Loucy (cell line): ENCODE measurements at regions not wholly inside any gene's neighbourhood (a gene's known extent, or its start where the extent isn't known, plus 50 kb on each side); places are given as distances from the start of the nearest gene placed in this dataset.

ENCODE experiments used
- CTCF ChIP-seq: fragments of 200-600 bp; sonication (generic); conservative IDR thresholded peaks from 2 replicates; pipeline ENCODE4 v1.5.1; 2014; ENCODE audit warnings: mild to moderate bottlenecking, antibody characterized with exemption, low read length
- EZH2phosphoT487 ChIP-seq: fragments of 200-600 bp; IDR thresholded peaks from 2 replicates; pipeline ENCODE4 v1.6.1; 2018; ENCODE audit warnings: antibody characterized with exemption, mild to moderate bottlenecking, moderate library complexity, borderline replicate concordance

- TF ChIP-seq EZH2phosphoT487 (no peak), CTCF (no peak)
Observed at GRCh38 chr21:20404915-20405314, 593.3 kb upstream of the NCAM2 start.
